ENCODE measurements at regions not wholly inside any gene's neighbourhood (a gene's known extent, or its start where the extent isn't known, plus 50 kb on each side); places are given as distances from the start of the nearest gene placed in this dataset.

DNA sequence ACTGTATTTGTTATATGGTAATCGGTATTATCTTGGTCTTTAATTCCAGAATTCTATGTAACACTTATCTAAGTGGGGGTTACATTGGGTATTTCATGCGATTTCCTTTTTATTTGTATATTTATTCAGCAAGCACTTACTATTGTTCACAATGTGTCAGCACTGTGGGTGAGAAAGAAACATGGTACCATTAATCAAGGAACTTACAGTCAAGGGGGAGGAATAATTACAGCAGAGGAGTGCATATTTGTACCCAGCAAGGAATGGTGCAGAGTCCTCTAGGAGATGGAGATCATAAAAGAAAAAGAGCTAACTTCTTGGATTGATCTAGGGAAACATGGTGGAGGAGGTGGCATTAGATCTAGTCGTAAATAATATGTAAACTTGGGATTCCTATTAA is 117.0 kb upstream of the KCNJ16 start:
- no peak for DNase-seq

DNA sequence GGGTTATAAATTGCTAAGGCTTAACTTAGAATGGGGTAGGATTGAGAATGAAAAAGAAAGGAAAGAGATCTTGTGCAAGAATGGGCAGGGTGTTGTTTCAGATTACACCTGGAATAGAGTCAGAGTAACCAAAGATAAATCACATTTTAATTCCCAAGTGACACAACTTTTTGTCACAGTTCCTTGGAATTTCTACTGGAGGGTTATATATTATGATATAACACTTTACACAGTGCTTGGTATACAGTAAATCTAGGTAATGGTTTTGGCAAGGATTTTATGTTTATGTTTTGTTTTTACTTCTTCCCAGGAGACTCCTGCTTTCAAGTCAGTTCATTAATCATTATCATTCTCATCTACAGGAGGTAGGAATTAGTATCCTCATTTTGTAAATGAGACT is 115.7 kb upstream of the KCNJ16 start:
- DNase-seq = no peak

DNA sequence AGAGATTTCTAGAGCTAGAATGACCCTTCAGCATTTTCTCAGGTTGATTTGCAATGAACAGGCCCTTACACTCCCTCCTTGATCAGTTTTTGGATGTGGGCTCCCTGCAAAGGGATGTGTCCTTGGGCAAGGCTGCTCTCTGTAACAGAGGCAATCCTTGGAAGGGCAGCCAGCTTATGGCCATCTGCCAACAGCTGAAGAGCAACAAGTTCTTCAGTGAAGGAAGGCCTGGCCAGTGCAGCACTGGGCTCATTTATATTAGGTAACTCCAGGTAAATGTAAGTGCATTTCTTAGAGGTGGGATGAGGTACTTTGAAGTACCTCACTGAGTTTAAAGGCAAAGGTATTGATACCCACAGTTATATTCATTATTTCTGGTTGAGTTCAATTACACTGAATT is 114.3 kb upstream of the KCNJ16 start:
- DNase-seq = no peak

DNA sequence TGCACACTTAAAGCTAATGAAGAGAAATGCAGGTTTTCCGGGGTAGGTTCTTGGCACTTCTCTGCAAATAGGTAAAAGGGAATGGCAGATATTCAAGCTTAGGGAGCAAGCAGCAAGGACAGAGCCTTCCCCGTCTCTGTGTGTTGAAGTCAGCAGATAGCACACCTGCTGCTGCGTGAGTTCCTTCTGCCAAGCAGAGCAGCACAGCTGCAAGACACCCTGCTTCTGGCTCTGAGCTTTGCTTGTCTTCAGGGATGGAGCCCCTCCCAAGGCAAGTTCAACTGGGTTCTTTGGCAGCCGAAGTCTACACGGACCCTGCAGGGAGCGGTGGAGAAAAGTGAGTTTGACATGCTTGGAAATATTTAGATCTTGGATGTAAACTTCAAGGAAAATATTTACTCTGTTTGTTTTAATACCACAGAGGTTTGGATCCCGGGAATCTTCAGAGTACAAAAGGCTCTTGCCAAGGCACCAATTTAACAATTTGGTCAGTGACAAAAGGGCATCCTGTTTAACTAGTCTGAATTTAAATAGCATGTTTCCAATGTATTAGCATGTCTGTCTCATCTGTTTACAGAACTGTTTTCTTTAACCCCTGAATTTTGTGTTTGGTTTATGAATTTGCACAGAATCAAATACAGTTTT is 113.4 kb upstream of the KCNJ16 start:
- no peak for DNase-seq

DNA sequence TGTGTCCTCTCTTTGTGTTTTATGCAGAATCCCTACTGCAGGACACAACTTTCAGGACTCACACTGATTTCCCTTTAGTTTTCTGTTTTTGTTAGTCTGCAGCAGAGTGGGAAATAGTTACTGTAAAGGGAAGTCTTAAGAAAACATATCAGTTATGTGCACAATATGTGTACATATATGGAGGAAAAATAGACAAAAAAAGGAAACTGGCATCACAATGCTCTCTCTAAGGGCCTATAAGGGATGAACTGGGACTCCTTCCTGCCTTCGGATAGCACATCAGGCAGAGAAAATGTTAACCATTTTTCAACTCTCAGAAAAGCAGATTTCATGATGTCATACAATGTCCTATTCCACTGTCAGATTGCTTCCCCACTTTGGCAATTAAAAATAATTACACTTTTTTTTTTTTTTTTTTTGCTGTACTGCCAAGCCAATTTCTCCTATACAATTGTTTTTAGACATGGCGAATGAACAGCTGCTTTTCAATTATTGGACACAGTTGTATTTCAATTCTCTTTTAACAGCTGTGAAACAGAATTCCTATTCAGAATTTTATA is 112.5 kb upstream of the KCNJ16 start:
- no peak for DNase-seq

DNA sequence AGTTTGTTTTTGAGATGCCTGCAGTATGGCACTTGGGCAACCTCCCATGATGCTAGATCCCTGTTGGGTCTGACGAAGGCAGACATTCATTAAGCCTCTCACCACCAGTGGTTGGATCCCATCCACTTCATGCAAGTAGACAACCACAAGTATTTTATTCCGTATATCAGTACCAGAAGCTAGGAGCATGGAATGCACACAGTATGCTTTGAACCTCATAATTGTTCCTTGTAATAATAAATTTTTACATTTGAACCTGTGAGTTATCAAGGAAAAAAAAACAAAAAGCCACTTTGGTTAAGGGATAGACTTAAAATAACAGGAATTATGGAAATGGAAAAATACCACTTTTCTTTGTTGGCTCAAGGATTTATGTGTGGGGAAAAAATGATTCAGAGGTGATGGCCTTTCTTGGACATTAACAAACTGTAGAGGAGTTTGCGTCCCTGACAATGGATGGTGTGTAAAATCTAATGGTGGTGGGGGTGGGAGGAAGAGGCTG is 107.1 kb upstream of the KCNJ16 start:
- no peak for DNase-seq

DNA sequence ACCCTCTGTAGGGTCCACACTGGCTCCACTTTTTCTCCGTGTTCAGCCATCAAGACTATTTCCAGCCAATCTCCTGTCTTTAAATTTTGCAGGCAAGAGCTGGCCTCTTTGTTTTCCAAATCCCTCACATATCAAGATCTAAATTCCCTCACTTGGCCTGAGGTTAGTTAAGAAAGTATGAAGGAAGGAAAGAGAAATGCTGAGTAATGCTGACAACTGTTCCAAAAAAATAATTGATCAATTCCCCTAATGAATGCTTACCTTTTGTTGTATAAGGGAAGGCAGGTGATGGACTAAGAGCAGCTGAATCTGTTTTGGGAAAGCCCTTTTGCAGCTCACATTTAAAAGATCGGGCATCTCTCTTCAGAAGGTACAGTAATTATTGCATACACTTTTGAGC is 105.1 kb upstream of the KCNJ16 start:
- DNase-seq = no peak

DNA sequence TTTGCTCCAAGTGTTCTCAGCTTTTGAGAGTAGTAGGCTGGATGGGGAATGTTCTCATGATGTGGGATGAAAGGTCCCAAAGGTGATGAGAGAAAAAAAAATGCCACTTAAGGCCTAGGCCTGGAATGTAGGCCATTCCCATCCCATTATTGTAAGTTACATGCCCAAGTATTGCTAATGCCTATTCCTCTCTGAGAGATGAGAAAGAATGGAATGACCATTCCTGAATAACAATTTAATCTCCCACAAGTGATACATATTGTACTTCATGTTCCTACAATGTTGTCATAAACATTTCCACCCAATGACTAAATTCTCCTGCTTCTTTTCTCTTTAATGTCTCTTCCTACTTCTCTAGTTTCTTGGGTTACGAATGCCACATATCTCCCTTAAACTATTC is 102.8 kb upstream of the KCNJ16 start:
- DNase-seq = no peak

DNA sequence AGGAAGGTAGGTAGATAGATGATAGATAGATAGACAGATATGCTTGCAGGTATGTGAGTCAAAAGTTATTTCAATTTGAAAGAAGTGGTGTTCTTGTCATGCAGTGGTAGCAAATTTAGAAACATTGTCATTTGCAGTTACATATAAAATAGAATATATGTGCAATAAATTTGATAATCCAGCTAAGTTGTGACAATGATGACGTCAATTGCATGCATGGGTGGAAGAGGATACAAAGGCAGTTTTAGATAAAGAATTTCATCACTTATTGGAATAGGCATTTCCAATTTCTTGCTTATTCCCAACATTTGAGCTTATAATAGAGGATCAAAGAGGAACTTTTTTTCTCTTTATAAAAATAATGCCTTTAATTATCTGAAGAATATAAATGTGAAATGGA is 99.2 kb upstream of the KCNJ16 start:
- no peak for DNase-seq

DNA sequence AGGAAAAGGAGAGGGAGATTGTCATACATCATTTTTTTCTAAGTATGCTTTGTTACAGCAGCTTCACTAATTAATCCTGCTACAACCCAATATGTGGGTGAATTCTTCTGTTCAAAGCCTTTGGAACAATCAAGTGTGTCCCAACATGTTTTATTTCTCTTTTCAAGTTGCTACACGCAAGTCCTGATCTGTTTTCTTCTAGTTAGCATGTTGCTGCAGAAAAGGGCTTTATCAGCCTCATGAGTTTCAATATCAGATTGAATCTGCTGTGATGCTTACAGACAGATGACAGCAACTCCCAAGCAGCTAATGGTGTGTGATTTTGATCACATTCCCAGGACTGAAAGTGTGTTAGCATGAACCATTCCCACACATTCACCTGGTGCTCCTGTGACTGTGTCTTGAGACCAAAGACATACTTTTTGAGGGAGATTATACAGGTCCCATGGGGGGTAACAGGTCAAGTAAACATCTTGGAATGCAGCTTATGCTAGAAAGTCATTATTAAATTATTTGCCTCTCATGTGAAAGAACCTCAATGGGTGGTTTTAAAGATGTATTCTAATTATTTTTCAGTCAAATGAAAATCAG is 96.9 kb upstream of the KCNJ16 start:
- no peak for DNase-seq

DNA sequence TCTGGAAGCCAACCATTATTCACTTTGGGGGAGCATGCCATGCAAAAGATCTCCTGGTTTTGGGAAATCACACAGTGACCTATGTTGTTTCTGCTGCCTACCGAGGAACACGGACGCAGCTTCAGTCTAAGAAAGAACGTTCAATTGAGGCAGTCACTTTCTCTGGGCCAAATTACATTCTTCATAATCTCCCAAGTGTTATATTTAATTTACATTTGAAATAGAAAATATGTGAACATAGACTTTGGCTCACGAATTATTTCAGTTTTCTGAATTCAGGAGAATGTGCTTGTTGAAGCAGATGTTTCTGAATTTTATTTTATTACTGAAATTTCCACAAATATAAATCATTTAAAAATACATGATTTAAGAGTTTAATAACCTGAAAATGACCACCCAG is 93.6 kb upstream of the KCNJ16 start:
- no peak for DNase-seq

DNA sequence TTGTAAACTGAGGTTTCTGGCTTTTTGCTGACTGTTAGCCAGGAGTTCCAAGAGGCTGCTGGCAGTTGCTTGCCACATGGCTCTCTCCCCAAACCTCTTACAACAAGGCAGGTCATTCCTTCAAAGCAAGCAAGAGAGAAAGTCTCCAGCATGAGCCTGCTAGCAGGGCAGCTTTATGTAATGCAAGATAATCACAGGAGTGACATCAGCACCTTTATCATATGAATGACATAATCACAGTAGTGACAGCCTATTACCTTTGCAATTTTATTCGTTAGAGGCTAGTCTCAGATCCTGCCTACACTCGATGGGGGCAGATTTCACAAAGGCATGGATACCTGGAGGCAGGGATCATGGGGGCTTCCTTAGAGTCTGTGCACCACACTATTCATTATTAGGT is 79.5 kb upstream of the KCNJ16 start:
- DNase-seq = no peak

DNA sequence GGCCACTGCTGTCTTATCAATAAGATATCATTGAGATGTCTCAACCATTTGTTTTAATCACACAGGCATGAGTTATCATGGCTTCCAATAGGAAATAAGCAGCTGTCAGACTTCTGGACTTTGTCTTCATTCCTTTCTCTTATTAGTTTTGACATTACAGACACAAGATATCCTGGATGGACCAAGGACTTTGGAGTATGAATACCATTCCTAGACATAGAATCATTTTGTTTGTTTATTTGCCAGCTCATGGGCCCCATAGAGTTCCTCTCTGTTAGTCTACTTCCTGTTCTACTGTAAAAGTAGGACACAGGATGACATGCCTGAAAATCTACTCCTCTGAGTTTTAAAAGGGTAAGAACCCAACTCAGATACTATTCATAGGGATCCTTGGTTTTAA is 77.7 kb upstream of the KCNJ16 start:
- DNase-seq = no peak

DNA sequence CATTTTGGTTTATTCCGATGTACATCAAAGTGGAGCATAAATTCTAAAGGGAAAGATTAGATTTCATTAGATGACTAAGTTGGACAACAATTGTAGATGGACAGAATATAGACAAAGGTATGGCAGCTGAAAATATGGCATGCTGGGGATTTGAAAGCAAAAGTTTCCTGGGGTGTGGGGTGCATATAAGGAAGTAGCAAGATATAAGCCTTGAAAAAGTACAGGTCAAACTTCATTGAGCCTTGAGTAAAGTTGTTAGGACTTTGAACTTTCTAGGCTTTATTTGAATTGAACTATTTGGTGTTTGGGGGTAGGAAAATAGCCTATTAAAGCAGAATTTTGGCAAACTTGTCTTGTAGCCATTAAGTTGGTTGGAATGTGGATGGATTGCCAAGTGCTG is 75.8 kb upstream of the KCNJ16 start:
- DNase-seq = no peak

DNA sequence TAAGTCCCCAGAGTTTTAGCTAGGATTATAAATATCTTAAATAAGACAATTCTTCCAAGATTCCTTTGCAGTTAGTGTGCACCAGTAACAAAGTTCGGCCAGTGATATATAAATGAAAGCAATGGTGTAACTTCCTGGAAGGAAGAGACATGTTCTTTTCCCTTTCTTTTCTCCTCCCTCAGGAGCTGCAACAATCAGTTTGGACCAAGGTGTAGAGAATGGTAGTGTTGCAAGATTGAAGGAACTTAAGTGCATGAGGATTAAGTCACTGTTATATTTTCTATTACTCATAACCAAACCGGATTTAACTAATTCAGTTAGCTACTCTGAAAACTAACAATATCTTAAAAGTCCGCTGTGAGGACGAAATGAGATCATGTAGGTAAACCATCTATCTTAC is 68.9 kb upstream of the KCNJ16 start:
- no peak for DNase-seq

DNA sequence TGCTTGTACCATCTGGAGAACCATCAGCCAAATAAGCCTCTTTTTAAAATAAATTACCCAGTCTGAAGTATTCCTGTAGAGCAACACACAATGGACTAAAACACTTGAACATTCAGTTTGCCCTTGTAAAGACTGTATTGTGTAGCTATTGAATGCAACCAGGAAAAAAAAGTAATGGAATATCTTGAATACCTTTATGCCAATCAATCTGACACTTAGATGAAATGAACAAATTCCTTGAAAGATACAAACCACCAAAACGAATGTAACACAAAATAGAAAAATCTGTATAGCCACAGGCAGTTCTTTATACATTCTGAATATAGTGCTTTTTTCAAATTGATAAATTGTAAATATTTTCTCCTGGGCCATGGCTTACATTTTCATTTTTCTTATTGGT is 63.3 kb upstream of the KCNJ16 start:
- DNase-seq = no peak

DNA sequence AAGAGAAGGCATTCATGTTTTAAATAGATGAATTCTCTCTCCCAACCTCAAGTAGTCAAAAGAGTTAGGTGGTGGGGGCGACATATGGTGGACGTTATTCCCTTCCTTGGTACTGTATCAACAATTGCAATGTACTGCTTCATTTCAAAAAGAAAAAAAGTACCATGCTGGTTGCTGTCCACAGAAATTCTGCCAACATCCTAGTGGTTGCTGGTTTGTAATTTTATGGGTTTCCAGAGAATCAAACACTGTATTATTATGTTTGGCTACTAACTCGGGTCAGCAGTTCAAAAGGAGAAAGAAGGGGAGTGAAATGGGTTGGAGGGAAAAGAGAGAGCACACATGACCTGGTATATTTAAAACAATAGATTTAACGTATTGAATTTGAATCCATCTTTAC is 61.1 kb upstream of the KCNJ16 start:
- DNase-seq = no peak

DNA sequence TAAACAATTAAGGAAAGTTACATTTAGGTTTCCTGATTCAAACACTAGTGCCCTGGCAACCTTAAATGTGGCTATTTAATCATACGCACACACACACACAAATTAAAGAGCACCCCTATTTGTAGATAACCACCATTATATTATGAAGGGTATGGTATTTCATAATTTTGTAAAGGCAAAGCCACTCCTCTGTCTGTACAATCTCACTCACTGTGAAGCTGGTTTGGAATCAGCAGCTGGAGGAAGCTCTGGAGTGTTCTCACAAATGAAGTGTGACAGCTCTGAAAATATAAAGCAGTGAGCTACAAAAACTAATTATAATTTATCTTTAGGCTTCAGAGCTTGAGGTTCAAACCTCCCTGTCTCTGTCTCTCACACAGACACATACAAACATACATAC is 57.9 kb upstream of the KCNJ16 start:
- DNase-seq = no peak

DNA sequence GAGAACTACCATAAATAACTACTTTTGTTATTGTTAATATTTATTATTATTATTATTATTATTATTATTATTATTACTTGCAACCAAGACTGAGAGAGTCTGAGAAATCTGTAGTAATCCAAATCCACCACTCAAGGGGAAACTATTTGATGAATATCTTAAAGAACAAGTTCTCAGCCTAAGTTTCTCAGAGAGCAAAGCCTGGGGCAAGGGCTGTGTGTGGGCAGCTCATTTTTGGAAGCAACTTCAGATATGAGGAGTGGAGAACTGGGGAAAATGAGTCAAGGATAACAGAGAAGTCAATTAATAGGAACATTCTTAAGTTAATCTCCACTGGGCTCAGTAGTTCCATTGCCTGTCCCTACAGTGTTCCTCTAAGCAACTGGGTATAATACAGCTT is 57.1 kb upstream of the KCNJ16 start:
- DNase-seq = no peak

DNA sequence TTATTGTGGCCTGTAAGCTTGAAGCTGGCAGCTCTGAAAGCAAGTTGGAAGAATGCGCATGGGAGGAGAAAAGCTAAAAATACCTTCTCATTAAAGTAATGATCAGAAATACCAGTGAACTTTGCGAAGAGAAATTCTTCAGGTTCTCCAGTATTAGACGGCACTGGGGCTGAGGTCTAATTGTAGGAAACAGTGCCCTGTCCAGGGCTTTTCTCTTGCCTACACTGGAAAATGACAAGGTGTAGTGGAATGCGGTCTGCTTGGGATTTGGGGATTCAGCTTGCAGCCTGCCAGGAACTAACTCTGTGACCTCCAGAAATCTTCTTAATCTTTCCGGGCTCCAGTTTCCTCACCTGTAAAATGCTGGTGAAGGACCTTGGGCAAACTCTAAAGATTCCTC is 53.3 kb upstream of the KCNJ16 start:
- DNase-seq = no peak

DNA sequence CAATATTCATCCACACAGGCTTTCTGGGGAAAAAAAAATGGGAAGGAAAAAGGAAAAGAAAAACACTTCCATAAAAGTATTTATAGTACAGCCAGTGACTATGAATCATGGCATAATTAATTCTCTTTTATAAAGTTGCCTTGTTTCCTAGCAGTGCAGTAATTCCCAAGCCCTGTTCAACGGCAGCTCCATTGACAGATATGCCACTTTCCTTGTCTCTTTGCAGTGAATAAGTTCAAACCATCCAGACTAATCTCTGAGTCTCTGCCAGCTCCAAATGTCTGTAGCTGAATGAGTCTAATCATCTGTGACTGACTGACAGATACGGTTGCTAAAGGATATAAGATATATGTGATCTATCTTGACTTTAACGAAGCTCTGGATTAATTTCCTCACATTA is 52.9 kb upstream of the KCNJ16 start:
- no peak for DNase-seq

DNA sequence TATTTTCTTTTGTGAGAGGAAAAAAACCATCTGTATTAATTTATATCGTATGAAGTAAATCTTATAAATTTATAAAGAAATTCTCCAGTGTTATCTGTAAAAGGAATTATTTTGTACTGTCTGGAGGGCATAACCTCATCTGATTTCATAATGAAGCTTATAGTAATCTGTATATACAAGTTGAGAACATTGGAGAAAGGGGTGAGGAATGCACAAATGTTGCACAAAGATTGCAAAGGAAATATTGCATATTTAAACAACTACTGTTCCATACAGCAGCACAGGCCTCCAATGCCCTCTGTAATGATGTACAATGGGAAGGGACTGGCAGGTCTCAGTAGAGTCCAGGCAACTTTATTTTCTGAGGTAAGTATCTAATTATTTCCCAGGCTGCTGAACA is 50.8 kb upstream of the KCNJ16 start:
- no peak for DNase-seq

Data from OCI-M1 (cell line).